ENCODE measurements at regions not wholly inside any gene's neighbourhood (a gene's known extent, or its start where the extent isn't known, plus 50 kb on each side); places are given as distances from the start of the nearest gene placed in this dataset.

DNA sequence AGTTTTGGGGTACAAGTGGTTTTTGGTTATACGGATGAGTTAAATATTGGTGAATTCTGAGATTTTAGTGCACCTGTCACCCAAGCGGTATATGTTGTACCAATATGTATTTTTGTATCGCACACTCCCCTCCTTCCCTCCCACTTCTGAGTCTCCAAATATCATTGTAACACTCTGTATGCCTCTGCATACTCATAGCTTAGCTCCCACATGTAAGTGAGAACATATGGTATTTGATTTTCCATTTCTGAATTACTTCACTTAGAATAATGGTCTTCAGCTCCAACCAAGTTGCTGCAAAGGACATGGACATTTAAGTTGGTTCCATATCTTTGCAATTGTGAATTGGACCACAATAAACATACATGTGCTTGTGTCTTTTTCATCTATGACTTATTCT, 103.0 kb upstream of the ADAMTS3 start:
- dilution Hi-C loops (cut with HindIII; ENCODE audit: low sequenced_read_pairs, unreplicated experiment): no loop called here
- POLR2A ChIA-PET (ENCODE audit: unreplicated experiment): no interaction called here
- no peaks in the 10 kb centered on the region for H3K9me1 ChIP-seq (ENCODE audit: insufficient read depth, low read length)
- no peaks in the 10 kb centered on the region for H4K20me1 ChIP-seq (ENCODE audit: insufficient read depth, low read length)
- H3K4me2 ChIP-seq (ENCODE audit: low read depth, low read length): no peak overlapping the region
- CTCF ChIA-PET: no interaction called here
- H3K23ac ChIP-seq (ENCODE audit: low read depth, low read length): no peak overlapping the region
- DNase-seq (no peak), ATAC-seq (ENCODE audit: low read depth) (no peak)
- H2BK20ac ChIP-seq (ENCODE audit: low read depth, low read length): no peak overlapping the region
- H3K27me3 ChIP-seq (ENCODE audit: control insufficient read depth, insufficient read depth, low read length): no peaks in the 10 kb centered on the region
- no peak overlapping the region for H2BK15ac ChIP-seq (ENCODE audit: low read depth, low read length)
- H3K9me3 ChIP-seq (ENCODE audit: control insufficient read depth, insufficient read depth, low read length): no peaks in the 10 kb centered on the region
- no peaks in the 10 kb centered on the region for H3K36me3 ChIP-seq (ENCODE audit: control insufficient read depth, insufficient read depth, low read length)
- H3K4me1 ChIP-seq (ENCODE audit: control insufficient read depth, insufficient read depth, low read length): no peaks in the 10 kb centered on the region
- H2AK9ac ChIP-seq (replicated peaks; ENCODE audit: low read depth, low read length, poor library complexity): no peak overlapping the region
- intact Hi-C loops (cut with micrococcal nuclease): no loop called here
- H2AFZ ChIP-seq (replicated peaks; ENCODE audit: low read length, poor library complexity): no peak overlapping the region
- H2BK120ac ChIP-seq (ENCODE audit: low read depth, low read length): no peak overlapping the region
- H3K79me1 ChIP-seq (ENCODE audit: low read depth in 1 of 2, low read length in 2 of 2): no peaks in the 10 kb centered on the region
- no peak overlapping the region for H4K8ac ChIP-seq (ENCODE audit: low read depth in 2 of 2, low read length in 2 of 2)
- in situ Hi-C loops (cut with MboI; ENCODE audit: low sequenced_read_pairs): no loop called here
- no peak overlapping the region for H2BK5ac ChIP-seq (ENCODE audit: low read depth, low read length, poor library complexity, severe bottlenecking)
- no peak overlapping the region for H3K4ac ChIP-seq (ENCODE audit: low read depth, low read length)
- no peak overlapping the region for H4K5ac ChIP-seq (ENCODE audit: low read depth, low read length)
- no peak overlapping the region for H3K4me3 ChIP-seq (ENCODE audit: insufficient read depth, low read depth, low read length)
- TF ChIP-seq, protein P1, sequence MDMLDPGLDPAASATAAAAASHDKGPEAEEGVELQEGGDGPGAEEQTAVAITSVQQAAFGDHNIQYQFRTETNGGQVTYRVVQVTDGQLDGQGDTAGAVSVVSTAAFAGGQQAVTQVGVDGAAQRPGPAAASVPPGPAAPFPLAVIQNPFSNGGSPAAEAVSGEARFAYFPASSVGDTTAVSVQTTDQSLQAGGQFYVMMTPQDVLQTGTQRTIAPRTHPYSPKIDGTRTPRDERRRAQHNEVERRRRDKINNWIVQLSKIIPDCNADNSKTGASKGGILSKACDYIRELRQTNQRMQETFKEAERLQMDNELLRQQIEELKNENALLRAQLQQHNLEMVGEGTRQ (IDR thresholded peaks at IDR 0.05; ENCODE audit: low read depth, low read length): no peak
- H2AK5ac ChIP-seq (ENCODE audit: low read depth, low read length): no peak overlapping the region
- H4K91ac ChIP-seq (ENCODE audit: insufficient read depth, low read depth, low read length): no peak overlapping the region
- H3K9ac ChIP-seq (ENCODE audit: low read depth, low read length): no peak overlapping the region
- 100% methylated on average over 1 of the region's 3 CpGs; no CpG with 5 or more reads in 1 of the 2 experiments for WGBS, 2 experiments (ENCODE audit: extremely low coverage in 2 of 2, insufficient read length in 1 of 2)
- H3K18ac ChIP-seq (ENCODE audit: low read depth, low read length): no peak overlapping the region
- H3K27ac ChIP-seq (ENCODE audit: insufficient read depth, low read length): no peak overlapping the region
- BruUV-seq (replicated peaks): no TSS peak
- H3K56ac ChIP-seq (ENCODE audit: extremely low read depth, insufficient read depth, low read length): no peak overlapping the region
- H3K14ac ChIP-seq (replicated peaks; ENCODE audit: low read depth, low read length): no peak overlapping the region

All from IMR-90 (cell line).